MCF 10A (cell line): ENCODE measurements at regions not wholly inside any gene's neighbourhood (a gene's known extent, or its start where the extent isn't known, plus 50 kb on each side); places are given as distances from the start of the nearest gene placed in this dataset.

Source experiments
- BruUV-seq: library from RNA; stranded (reverse); fragments of 400-500 nt; replicated peaks from 2 replicates; lab custom pipeline; 2021; lab: Mats Ljungman, UMichigan
- CTCF ChIA-PET: fragments of 300-600 bp; sonication (Branson Sonifier 250); formaldehyde crosslinking; extraction: SDS; loops from one replicate; lab custom pipeline; 2021; ENCODE audit warnings: antibody characterized with exemption, inconsistent platforms; lab: Yijun Ruan, JAX
- POLR2A ChIA-PET: fragments of 300-600, 350-650 bp; sonication (Branson Sonifier 250); formaldehyde crosslinking; extraction: SDS; loops from one replicate; lab custom pipeline; 2020; ENCODE audit warnings: antibody characterized with exemption, inconsistent platforms; lab: Yijun Ruan, JAX
- DNase-seq: peaks from one replicate; pipeline ENCODE4 v3.0.0-alpha.2; 2018; ENCODE audit not compliant: unreplicated experiment
- H3K27ac Mint-ChIP-seq: one replicate; pipeline ENCODE4 v1.8.0; 2022; ENCODE audit warnings: mild to moderate bottlenecking, low read depth, mixed read lengths; ENCODE audit not compliant: unreplicated experiment
- H3K27me3 Mint-ChIP-seq: one replicate; pipeline ENCODE4 v1.8.0; 2022; ENCODE audit warnings: mixed read lengths; ENCODE audit not compliant: insufficient read depth, unreplicated experiment
- H3K36me3 Mint-ChIP-seq: one replicate; pipeline ENCODE4 v1.8.0; 2022; ENCODE audit warnings: mild to moderate bottlenecking, moderate library complexity, mixed read lengths; ENCODE audit not compliant: insufficient read depth, unreplicated experiment
- H3K4me1 Mint-ChIP-seq: one replicate; pipeline ENCODE4 v1.8.0; 2022; ENCODE audit warnings: mixed read lengths; ENCODE audit not compliant: insufficient read depth, unreplicated experiment
- H3K4me3 Mint-ChIP-seq: one replicate; pipeline ENCODE4 v1.8.0; 2022; ENCODE audit warnings: mild to moderate bottlenecking, moderate library complexity, mixed read lengths; ENCODE audit not compliant: unreplicated experiment
- H3K9me3 Mint-ChIP-seq: one replicate; pipeline ENCODE4 v1.8.0; 2022; ENCODE audit warnings: mixed read lengths; ENCODE audit not compliant: unreplicated experiment
- CTCF ChIP-seq: fragments of 200-600 bp; IDR thresholded peaks from one replicate; pipeline ENCODE4 v1.8.0; 2022; ENCODE audit warnings: antibody characterized with exemption, mild to moderate bottlenecking; ENCODE audit not compliant: unreplicated experiment
- intact Hi-C: fragments of 100-400 bp; cut with micrococcal nuclease; formaldehyde crosslinking; loops from 2 replicates; pipeline ENCODE4 v1.14.1; 2022

GRCh38 chr5:27392716-27393115, 354.3 kb upstream of the CDH9 start:
- CTCF ChIA-PET = no interaction called here
- Mint-ChIP-seq H3K36me3 (no peaks in the 10 kb centered on the region), H3K27ac (no peak overlapping the region), H3K9me3 (peaks cover 6% of the 10 kb centered on the region), H3K4me3 (no peak overlapping the region), H3K27me3 (no peaks in the 10 kb centered on the region), H3K4me1 (no peaks in the 10 kb centered on the region)
- POLR2A ChIA-PET = interaction anchor here (0.7 kb wide), 1 partner anchor 1050 kb away, joined by 3 read pairs; no protein-coding TSS in a partner anchor
- TF ChIP-seq CTCF = no peak
- DNase-seq = no peak
- intact Hi-C loops = no loop called here
- no TSS peak for BruUV-seq

GRCh38 chr5:27389696-27390095, 351.3 kb upstream of the CDH9 start:
- intact Hi-C loops = no loop called here
- H3K27ac Mint-ChIP-seq = no peak overlapping the region
- DNase-seq = no peak
- H3K27me3 Mint-ChIP-seq = no peaks in the 10 kb centered on the region
- ChIA-PET POLR2A (no interaction called here), CTCF (no interaction called here)
- TF ChIP-seq CTCF = no peak
- no peaks in the 10 kb centered on the region for H3K9me3 Mint-ChIP-seq
- no TSS peak for BruUV-seq
- no peak overlapping the region for H3K4me3 Mint-ChIP-seq
- no peaks in the 10 kb centered on the region for H3K36me3 Mint-ChIP-seq
- H3K4me1 Mint-ChIP-seq = no peaks in the 10 kb centered on the region

- Mint-ChIP-seq H3K4me3 (no peak overlapping the region), H3K9me3 (no peaks in the 10 kb centered on the region)
- POLR2A ChIA-PET = interaction anchor here (0.6 to 0.8 kb wide), 2 partner anchors 49 to 736 kb away, joined by 3 read pairs; no protein-coding TSS in a partner anchor
These were observed 350.4 kb upstream of the CDH9 start for GRCh38 chr5:27388755-27389154.

GRCh38 chr5:27387535-27388073, 349.2 kb upstream of the CDH9 start:
- Mint-ChIP-seq H3K27ac (no peak overlapping the region), H3K4me3 (no peak overlapping the region), H3K4me1 (no peaks in the 10 kb centered on the region), H3K36me3 (no peaks in the 10 kb centered on the region), H3K9me3 (no peaks in the 10 kb centered on the region), H3K27me3 (no peaks in the 10 kb centered on the region)
- DNase-seq = no peak
- ChIA-PET CTCF (no interaction called here), POLR2A (no interaction called here)
- no peak for TF ChIP-seq CTCF
- no TSS peak for BruUV-seq
- intact Hi-C loops = no loop called here

More at GRCh38 chr5:27388755-27389154, 350.4 kb upstream of the CDH9 start:
- CTCF ChIA-PET = no interaction called here
- Mint-ChIP-seq H3K27me3 (no peaks in the 10 kb centered on the region), H3K27ac (no peak overlapping the region), H3K36me3 (no peaks in the 10 kb centered on the region), H3K4me1 (no peaks in the 10 kb centered on the region)
- TF ChIP-seq CTCF = no peak
- no peak for DNase-seq
- intact Hi-C loops = no loop called here
- BruUV-seq = no TSS peak
